LNCAP (cell line): ENCODE measurements at regions not wholly inside any gene's neighbourhood (a gene's known extent, or its start where the extent isn't known, plus 50 kb on each side); places are given as distances from the start of the nearest gene placed in this dataset.

ENCODE experiments used
- CTCF ChIP-seq: fragments of 450-650 bp; IDR thresholded peaks from 2 replicates; pipeline ENCODE4 v1.5.1; 2017; ENCODE audit warnings: mild to moderate bottlenecking

- no peak for TF ChIP-seq CTCF
These were observed 96.7 kb downstream of the ASB1 start for GRCh38 chr2:238523158-238524110.

GRCh38 chr2:238524426-238524983 lies 97.8 kb downstream of the ASB1 start:
- TF ChIP-seq CTCF, result no peak

- no peak for TF ChIP-seq CTCF
These were observed 99.3 kb downstream of the ASB1 start for GRCh38 chr2:238525990-238526389.

- no peak for TF ChIP-seq CTCF
These were observed 100.8 kb downstream of the ASB1 start for GRCh38 chr2:238527565-238527964.

- TF ChIP-seq CTCF, result peak; percentile 24; the same call in 1 of the 2 replicates
These were observed 102.4 kb downstream of the ASB1 start for GRCh38 chr2:238528953-238529781.

- no peak for TF ChIP-seq CTCF
These were observed 122.3 kb downstream of the ASB1 start for GRCh38 chr2:238548902-238549462.

- TF ChIP-seq CTCF, result no peak
These were observed 123.1 kb downstream of the ASB1 start for GRCh38 chr2:238549866-238550265.
